Stimulated activated CD8-positive, alpha-beta memory T cell treated with anti-CD3 and anti-CD28 coated beads, Interleukin-2, amount 100 ng/mL, for 48 hours (primary cell): ENCODE measurements at regions not wholly inside any gene's neighbourhood (a gene's known extent, or its start where the extent isn't known, plus 50 kb on each side); places are given as distances from the start of the nearest gene placed in this dataset.

Experiments used
- DNase-seq, 2 donors: peaks; one replicate each; pipeline ENCODE4 v3.0.0-alpha.2; 2020; ENCODE audit warnings: low read depth in 2 of 2

GRCh38 chr3:68467465-68467864, 464.9 kb downstream of the TAFA4 start:
- DNase-seq, result no peak

DNA sequence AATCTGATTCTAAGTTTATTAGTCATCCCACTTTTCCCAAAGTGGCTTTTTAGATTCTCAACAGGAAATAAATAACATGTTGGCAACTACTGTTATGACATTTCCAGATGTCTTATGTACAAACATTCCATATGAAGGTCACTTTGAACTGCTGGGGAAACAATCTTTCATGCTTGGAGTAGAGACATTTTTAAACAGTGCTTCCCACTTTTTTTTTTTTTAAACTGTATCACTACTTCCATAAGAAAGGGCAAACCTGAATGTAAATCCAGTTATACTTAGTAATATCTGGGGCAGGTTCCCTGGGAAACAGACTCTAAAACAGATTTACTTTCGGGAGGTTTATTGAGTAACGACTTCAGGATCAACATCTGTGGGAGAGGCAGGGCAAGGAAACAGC, 473.8 kb downstream of the TAFA4 start:
- no peak for DNase-seq

DNA sequence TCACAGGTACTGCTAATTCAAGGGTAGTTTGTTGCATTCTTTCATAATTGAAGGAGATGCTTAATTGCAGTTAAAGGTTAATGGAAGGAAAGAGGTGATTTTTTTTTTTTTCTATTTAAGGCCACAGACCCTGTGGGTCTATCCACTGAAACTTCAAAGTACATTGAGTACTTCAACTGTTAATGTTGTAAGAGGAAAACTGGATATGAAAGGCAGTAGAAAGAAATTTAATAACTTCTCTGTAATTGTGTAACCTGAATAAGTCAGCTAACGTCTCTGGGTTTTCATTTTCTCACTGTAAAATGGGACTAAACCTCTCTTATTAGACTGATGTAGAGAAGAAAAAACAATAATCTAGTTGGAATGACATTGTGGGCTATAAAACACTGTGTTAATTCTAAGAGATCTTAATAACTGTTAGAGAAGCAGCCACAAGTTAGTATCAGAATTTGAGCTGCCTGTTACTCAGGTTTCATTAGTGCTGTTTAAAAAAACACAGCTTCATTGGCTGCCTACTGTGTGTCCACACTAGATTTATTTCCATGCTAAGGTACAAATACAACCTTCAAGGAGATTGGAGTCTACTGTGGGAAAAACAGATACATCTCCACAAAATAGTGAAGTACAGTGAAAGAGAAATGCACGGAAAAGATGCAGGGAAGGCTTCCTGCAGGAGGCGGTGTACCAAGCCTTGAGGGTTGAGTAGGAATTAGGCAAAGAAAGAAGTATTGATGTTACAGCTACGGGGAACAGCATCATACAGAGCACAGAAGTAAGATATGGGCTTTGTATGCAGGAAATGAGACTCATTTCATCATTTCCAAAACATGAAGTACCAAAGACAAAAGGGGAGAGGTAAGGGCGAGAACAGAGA, 483.6 kb downstream of the TAFA4 start:
- DNase-seq, result no peak

DNA sequence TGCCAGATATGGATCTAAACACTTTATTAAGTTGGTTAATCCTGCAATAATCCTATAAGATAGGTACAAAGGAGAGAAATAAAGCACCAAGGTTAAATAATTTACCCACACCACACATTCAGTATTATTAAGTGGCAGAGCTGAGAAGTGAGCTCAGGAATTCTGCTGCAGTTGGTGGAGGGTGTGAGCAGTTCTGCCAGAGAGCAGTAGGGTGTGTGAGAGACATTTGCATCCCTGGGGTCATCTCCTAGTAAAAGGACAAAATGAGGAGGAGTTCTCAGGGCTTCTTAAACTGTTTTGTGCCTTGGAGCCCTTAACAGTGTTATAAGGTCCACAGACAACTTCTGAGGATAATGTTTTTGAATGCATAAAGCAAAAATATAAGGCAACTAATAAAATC, 484.5 kb downstream of the TAFA4 start:
- DNase-seq, result no peak

GRCh38 chr3:68441054-68441453, 491.3 kb downstream of the TAFA4 start:
- no peak for DNase-seq

GRCh38 chr3:68436619-68437401, 495.5 kb downstream of the TAFA4 start:
- DNase-seq, result no peak

- DNase-seq, result no peak
Observed at GRCh38 chr3:68428495-68428894, 503.9 kb downstream of the TAFA4 start.

GRCh38 chr3:68424796-68425460, 507.4 kb downstream of the TAFA4 start:
- DNase-seq, result no peak

DNA sequence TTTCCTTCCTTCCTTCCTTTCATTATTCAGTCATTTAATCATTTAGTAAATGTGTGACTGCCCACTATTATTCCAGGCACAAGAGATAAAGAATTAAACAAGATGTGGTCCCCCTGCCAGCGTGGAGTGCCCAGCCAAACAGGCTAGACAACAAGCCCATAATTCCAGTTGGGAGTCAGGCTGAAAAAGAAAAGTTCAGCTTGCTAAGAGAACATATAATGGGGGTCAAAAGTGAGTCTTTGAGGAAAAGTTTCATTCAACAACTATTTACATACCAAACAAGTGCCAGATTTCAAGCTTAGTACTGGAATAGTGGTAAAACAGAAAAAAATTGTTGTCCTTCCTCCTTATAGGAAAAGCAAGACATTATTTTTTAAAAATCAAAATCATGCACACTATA, 523.7 kb downstream of the TAFA4 start:
- no peak for DNase-seq

DNA sequence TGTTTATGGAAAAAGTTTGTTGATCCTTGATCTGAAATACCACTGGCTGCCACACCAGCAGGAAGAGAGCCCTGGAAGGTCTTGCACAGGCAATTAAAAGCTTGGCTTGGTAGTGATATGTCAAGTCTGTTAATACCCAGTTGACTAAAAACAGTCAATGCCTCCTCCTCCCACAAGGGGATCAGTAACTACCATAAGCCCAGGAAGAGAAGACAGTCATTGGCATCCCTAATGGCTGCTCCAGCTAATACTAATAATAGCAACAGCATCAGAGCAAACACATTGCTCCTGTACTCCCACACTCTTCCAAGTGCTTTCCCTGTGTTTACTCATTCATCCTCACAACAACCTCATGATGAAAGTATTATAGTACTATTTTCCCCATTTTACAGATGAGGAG, 528.6 kb downstream of the TAFA4 start:
- no peak for DNase-seq

GRCh38 chr3:68402235-68402918, 530.0 kb downstream of the TAFA4 start:
- DNase-seq, result no peak

DNA sequence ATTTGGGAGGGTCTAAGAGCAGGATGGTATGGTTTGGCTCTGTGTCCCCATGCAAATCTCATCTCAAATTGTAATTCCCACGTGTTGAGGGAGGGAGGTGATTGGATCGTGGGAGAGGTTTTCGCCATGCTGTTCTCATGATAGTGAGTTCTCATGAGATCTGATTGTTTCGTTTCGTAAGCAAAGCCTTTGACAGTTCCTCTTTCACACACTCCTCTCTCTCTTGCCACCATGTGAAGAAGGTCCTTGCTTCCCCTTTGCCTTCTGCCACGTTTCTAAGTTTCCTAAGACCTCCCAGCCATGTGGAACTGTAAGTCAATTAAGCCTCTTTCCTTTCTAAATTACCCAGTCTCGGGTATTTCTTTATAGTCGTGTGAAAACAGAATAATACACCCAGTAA, 553.7 kb downstream of the TAFA4 start:
- no peak for DNase-seq

DNA sequence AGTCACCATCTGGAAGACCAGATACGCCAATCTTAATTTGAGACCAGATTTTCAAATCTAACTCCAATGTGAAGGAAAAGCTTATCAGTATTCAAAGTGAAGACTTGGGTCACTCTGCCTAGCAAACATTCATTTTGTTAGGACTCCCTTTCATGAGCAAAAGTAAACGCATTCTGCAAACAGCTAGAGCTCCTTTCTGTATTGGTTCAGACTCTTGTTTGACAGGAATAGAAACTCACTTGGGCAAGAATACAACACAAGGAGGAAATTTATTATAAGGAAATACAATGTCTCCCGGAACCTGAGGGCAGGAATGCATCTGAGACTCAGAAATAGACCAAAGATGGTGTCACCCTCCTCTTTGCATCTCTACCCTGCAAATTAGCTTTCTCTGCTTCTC, 558.6 kb downstream of the TAFA4 start:
- no peak for DNase-seq

DNA sequence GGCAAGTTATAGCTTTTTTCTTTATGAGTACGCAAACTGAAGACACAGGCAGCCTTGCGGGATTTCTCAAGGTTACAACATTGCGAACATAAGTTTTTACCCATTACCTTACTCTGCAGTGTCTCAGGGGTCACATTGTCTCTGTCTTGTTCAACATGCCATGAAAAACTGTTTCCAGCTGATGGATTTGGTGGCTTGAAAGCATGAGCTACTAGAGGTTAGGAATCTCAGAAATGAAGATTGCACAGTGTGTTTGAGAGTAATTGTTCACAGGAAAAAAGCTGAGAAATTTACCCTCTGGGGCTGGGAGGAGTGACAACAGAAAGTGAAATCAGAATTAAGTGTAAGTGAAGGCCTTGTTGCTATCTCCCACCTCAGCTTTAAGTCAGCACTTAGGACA, 568.6 kb downstream of the TAFA4 start:
- no peak for DNase-seq

GRCh38 chr3:68360492-68360891, 571.9 kb downstream of the TAFA4 start:
- DNase-seq, result no peak

DNA sequence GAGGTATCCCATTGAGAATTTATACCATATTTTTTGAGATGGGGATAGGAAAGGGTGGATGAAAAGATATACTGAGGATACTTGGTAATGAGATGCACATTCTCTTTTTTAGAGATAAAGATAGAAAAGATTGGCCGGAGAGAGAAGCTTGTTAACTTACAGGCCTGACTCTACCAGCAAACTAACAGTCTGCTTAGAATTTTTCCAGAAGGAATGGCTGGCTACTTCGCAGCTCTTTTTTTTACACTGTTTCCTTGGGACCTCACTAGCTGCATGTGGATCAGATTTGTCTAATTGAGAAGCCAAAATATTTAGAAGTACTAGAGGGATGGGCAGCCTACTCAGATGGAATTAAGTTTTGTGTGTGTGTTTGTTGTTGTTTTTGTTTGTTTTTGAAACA, 586.6 kb downstream of the TAFA4 start:
- no peak for DNase-seq

DNA sequence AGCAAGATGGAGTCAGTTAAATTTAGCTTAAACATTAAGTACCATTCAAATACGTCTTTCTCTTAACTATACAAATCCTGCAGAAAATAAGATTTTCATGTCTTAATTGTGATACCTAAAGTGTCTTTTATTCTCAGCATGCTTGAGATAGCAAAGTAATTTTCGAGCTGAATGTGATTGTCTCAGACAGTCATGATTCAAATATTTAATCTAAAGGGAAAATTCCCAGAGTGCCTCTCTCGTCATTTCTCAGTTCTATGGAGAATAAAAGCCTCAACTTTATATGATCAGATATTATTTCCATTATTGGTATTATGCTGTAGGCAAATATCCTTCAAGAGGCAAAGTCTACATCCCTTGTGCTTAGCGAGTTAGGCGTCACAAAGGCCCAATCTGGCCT, 589.9 kb downstream of the TAFA4 start:
- DNase-seq, result no peak

GRCh38 chr3:68336042-68336441, 596.3 kb downstream of the TAFA4 start:
- DNase-seq, result no peak

DNA sequence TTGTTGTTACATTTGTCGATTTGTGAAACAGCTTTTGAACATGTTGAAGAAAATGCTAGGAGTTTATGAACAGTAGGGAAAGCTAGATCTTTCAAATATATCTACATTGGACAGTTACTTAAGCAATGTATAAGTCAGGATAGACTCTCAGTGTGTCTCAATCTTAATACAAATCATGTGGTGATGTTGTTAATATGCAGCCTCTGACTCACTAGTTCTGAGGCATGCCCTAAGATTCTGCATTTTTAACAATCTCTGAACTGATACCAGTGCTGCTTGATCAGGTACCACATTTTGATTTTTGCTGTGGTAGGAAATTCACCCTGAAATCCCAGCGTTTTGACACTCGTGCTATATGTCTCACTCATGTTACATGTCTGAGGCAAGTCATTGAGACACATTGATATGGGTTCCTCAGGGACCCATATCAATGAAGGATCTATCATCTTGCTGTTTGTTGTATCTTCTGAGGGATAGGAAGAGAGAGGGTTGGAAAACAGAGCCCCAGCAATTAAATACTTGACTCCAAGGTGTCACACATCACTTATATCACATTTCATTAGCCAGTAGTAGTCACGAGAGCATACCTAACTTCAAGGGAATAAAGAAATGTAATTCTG, 597.9 kb downstream of the TAFA4 start:
- no peak for DNase-seq

DNA sequence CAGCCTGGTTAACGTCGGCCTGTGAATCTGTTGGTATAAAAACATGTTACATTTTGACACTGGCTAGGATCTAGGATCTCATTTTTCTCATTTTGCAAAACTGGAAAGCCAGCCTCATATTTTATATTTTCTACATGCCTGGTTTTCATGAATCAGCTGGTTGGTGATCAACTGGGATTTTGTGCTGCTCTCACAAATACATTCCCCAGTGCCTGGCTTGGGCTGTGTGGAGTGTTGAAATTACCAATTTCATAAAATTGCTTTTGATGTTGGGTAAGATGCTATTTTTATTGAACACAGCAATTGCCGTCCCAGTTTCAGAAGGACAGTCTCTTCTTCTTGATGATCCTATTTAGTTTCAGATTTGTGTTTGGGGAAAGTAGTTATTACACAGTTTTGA, 604.3 kb downstream of the TAFA4 start:
- no peak for DNase-seq

DNA sequence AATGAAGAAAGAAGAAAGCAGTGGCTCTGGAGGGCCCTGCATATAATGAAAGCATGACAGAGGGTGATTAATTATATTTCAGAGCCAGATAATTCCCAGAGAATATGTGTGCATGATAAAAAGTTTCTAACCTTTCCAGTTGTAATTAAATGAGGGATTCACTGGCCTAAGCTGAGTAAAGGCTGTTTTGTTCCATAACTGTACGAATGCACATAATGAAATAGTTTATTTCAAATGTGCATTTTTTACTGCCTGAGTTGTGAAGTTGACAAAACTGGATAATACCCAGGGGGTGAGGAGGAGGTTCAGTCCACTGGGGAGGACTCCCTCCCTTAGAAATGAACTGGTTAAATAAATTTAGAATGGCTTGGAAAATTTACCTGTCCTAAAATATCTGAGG, 616.4 kb downstream of the TAFA4 start:
- no peak for DNase-seq

- DNase-seq, result no peak
Observed at GRCh38 chr3:68315546-68315945, 616.8 kb downstream of the TAFA4 start.
